GM23248 (cell line): ENCODE measurements at regions not wholly inside any gene's neighbourhood (a gene's known extent, or its start where the extent isn't known, plus 50 kb on each side); places are given as distances from the start of the nearest gene placed in this dataset.

Experiments
- EZH2 ChIP-seq: fragments of 200-600 bp; sonication (generic); IDR thresholded peaks from 2 replicates; pipeline ENCODE4 v1.6.1; 2018; ENCODE audit warnings: antibody characterized with exemption, mild to moderate bottlenecking; ENCODE audit not compliant: insufficient read depth, poor library complexity, severe bottlenecking
- EZH2phosphoT487 ChIP-seq: fragments of 200-600 bp; sonication (generic); IDR thresholded peaks from 2 replicates; pipeline ENCODE4 v1.6.1; 2018; ENCODE audit warnings: antibody characterized with exemption, moderate library complexity, mild to moderate bottlenecking, low read depth; ENCODE audit not compliant: insufficient read depth

GRCh38 chr1:88433556-88433955, 250.5 kb upstream of the PKN2 start:
- TF ChIP-seq EZH2 (no peak), EZH2phosphoT487 (no peak)
